Ovary (tissue), 3 donors: ENCODE measurements at regions not wholly inside any gene's neighbourhood (a gene's known extent, or its start where the extent isn't known, plus 50 kb on each side); places are given as distances from the start of the nearest gene placed in this dataset.

Experiments
- POLR2A ChIP-seq: fragments of 450-650 bp; IDR thresholded peaks from one replicate; pipeline ENCODE4 v1.6.1; 2017; ENCODE audit warnings: antibody characterized with exemption, mild to moderate bottlenecking, moderate library complexity
- TF ChIP-seq, protein P1 (sequence below), 3 donors: fragments of 450-650 bp in 2 of 3; fragments of 200-600 bp in 1 of 3; IDR thresholded peaks; one replicate each; pipeline versions ENCODE4 v1.5.1 to v1.8.0; 2016 to 2022; ENCODE audit warnings: antibody characterized with exemption in 3 of 3, mild to moderate bottlenecking in 1 of 3
- donor health status: DM: no; HTN: no; CAD: no.

DNA sequence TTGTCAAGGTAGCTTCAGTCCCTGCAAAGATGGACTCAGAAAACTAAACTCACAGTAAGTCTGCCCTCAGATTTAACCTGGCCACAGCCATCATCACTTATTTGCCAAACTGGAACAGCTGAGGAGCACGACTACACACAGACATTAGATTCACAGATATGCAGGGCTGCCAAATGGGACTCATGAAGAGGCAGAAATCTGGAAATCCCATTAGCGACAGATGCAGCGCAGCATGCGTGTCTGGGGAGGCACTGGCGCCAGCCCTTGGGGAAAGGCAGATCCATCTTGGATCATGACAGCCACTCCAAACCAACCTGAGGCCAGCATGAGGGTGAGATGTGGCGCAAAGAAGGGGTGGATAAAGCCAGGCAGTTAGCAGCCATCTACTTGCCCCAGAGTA, 160.7 kb upstream of the TSC22D2 start:
- TF ChIP-seq, protein P1, sequence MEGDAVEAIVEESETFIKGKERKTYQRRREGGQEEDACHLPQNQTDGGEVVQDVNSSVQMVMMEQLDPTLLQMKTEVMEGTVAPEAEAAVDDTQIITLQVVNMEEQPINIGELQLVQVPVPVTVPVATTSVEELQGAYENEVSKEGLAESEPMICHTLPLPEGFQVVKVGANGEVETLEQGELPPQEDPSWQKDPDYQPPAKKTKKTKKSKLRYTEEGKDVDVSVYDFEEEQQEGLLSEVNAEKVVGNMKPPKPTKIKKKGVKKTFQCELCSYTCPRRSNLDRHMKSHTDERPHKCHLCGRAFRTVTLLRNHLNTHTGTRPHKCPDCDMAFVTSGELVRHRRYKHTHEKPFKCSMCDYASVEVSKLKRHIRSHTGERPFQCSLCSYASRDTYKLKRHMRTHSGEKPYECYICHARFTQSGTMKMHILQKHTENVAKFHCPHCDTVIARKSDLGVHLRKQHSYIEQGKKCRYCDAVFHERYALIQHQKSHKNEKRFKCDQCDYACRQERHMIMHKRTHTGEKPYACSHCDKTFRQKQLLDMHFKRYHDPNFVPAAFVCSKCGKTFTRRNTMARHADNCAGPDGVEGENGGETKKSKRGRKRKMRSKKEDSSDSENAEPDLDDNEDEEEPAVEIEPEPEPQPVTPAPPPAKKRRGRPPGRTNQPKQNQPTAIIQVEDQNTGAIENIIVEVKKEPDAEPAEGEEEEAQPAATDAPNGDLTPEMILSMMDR (IDR thresholded peaks at IDR 0.05) = no peak
- TF ChIP-seq POLR2A = no peak
